WI38 (cell line): ENCODE measurements at regions not wholly inside any gene's neighbourhood (a gene's known extent, or its start where the extent isn't known, plus 50 kb on each side); places are given as distances from the start of the nearest gene placed in this dataset.

Experiments used
- H3K4me3 ChIP-seq: 2 replicates; pipeline ENCODE4 v1.5.1; 2011; ENCODE audit warnings: low read depth, mild to moderate bottlenecking, control low read depth, low read length
- CTCF ChIP-seq: IDR thresholded peaks from 2 replicates; pipeline ENCODE4 v1.5.1; 2012; ENCODE audit warnings: low read depth, mild to moderate bottlenecking, control low read depth, low read length

- no peak overlapping the region for H3K4me3 ChIP-seq
- TF ChIP-seq CTCF, result no peak
Observed at GRCh38 chr1:234773936-234774677, 164.1 kb upstream of the IRF2BP2 start.

- H3K4me3 ChIP-seq, result no peak overlapping the region
- TF ChIP-seq CTCF, result no peak
Observed at GRCh38 chr1:234772345-234773147, 162.6 kb upstream of the IRF2BP2 start.

GRCh38 chr1:234771642-234772344 is 161.8 kb upstream of the IRF2BP2 start:
- TF ChIP-seq CTCF, result no peak
- no peak overlapping the region for H3K4me3 ChIP-seq

- TF ChIP-seq CTCF, result no peak
- H3K4me3 ChIP-seq, result no peak overlapping the region
Observed at GRCh38 chr1:234770924-234771540, 161.1 kb upstream of the IRF2BP2 start.

GRCh38 chr1:234769986-234770795 is 160.2 kb upstream of the IRF2BP2 start:
- no peak overlapping the region for H3K4me3 ChIP-seq
- TF ChIP-seq CTCF, result no peak

GRCh38 chr1:234769284-234769985 is 159.5 kb upstream of the IRF2BP2 start:
- H3K4me3 ChIP-seq, result no peak overlapping the region
- no peak for TF ChIP-seq CTCF
